A549 (cell line): ENCODE measurements at regions not wholly inside any gene's neighbourhood (a gene's known extent, or its start where the extent isn't known, plus 50 kb on each side); places are given as distances from the start of the nearest gene placed in this dataset.

Experiments
- CEBPB ChIP-seq, 2 experiments: fragments of >200 bp in 1 of 2; sonication (Bioruptor Twin) in 1 of 2; formaldehyde crosslinking in 1 of 2; IDR thresholded peaks; 2 replicates each; pipeline ENCODE4 v1.6.1; 2012 to 2016
- CTCF ChIP-seq: fragments of >200 bp; sonication (Bioruptor Twin); formaldehyde crosslinking; IDR thresholded peaks from 3 replicates; pipeline ENCODE4 v1.5.1; 2016
- POLR2A ChIP-seq: IDR thresholded peaks from 2 replicates; pipeline ENCODE4 v1.6.1; 2012; ENCODE audit warnings: mild to moderate bottlenecking, low read length
- REST ChIP-seq: fragments of 200-600 bp; sonication (generic); IDR thresholded peaks from 2 replicates; pipeline ENCODE4 v1.6.1; 2016; ENCODE audit warnings: antibody characterized with exemption, mild to moderate bottlenecking, moderate library complexity

- TF ChIP-seq CEBPB (IDR thresholded peaks at IDR 0.05), result no peak
- TF ChIP-seq REST, result no peak
- no peak for TF ChIP-seq CTCF
- no peak for TF ChIP-seq POLR2A
Observed at GRCh38 chr2:240284503-240285259, 144.2 kb upstream of the OTOS start.
